HG02588 (cell line): ENCODE measurements at regions not wholly inside any gene's neighbourhood (a gene's known extent, or its start where the extent isn't known, plus 50 kb on each side); places are given as distances from the start of the nearest gene placed in this dataset.

Experiments
- ATAC-seq: cut with Tn5 transposase; IDR thresholded peaks from one replicate; pipeline ENCODE4 v1.9.1; 2021; ENCODE audit warnings: mild to moderate bottlenecking, moderate library complexity; ENCODE audit not compliant: unreplicated experiment

DNA sequence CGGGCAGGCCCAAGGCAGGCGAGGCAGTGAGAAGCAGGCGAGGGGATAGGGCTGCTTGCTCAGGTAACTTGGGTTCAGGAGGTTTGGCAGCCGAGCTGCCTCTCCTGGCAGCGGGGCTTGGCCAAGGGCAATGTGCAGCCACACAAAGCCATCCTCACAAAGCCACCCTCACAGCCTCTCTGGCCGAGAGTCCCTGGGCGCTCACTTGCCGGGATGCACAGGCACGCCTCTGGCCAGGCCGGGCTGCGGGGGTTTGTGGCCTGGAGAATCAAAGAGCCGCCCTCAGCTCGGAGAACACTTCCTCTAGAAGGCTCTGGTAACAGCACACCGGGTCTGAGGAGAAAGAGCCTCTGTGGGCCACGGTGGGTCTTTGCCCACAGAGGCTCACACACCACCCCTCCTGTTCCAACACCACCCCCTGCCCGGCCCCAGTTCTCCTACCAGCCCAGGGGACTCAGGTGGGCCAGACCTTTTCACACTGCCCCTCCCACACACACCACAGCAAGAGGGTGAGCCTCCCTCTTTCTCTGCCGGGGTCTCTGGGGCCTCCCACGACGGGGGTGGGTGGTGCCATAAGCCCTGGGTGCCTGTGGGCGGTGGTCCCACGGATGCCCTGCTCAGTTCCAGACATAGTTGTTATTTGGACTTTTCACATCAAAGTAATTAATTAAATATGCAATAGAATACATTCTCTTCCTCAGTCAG is 186.9 kb downstream of the ZFP36L2 start:
- ATAC-seq, result no peak

DNA sequence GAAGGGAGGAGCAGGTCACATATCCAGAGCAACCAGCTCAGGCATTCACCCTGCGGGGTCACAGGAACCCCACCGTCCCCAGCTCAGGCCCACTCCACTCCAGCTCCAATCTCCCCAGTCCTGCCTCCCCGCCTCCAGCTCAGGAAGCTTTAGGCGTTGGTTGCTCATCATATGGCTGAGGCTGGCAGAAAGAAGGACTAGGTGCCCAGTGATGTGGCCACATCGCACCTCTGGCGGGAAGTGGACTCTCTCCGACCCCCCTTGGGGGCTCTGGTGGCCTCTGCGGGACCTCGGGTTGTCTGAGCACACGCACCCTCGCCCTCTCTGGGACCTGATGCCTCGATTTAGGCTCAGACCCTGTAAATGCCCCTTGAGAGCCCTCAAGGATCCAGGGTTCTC is 187.7 kb downstream of the ZFP36L2 start:
- ATAC-seq, result no peak

DNA sequence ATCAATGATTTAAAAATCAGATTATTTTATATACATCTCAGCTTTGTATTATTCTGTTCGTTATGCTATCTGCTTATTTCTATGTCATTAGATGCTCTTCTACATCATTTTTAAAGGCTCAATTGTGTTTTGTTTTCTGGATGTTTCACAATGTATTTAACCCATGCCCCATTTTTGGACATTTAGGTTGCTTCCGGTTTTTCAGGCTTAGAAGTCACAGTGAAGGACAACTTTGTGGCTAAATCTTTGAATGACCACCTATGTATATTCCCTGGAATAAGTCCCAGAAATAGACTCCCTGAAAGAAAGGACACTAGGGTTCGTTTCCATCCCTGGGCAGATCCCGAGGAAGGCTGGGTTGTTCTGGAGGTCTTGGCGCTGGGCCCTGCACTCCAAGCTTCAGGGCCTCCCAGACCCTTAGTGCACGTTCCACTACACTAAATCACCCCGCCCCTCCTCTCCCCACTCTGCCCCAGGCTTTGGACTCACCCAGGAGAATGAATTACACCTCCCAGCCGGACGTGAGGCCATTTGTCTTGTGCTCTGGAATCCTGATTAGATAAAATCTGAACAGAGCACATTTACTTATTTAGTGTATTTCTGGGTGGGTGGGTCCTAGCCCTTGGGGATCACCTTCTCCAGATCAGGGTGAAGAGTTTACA is 188.2 kb downstream of the ZFP36L2 start:
- ATAC-seq, result no peak

DNA sequence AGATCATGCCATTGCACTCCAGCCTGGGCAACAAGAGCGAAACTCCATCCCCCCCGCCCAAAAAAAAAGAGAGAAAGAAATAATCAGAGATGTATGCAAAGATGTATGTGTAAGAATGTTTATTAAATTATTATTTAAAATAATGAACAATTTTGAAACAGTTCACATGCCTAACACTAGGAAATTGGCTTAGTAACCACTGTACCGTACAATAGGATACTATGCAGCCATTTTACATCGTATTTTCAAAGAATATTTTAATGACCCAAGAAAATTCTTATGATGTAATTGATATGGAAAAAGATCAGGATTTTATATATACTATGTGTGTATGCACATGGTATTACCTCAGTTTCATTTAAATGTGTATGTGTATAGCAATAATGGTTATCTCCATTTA is 190.5 kb downstream of the ZFP36L2 start:
- no peak for ATAC-seq

DNA sequence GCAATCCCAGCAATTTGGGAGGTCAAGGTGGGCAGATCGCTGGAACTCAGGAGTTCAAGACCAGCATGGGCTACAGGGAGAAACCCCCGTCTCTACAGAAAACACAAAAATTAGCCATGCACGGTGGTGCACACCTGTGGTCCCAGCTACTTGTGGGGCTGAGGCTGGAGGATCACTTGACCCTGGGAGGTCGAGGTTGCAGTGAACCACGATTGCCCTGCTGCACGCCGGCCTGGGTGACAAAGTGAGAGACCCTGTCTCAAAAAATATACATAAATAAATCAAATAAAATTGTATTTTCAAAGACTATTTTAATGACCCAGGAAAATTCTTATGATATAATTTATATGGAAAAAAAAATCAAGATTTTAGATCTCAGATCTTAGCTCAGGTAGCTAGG is 191.5 kb downstream of the ZFP36L2 start:
- ATAC-seq, result no peak

DNA sequence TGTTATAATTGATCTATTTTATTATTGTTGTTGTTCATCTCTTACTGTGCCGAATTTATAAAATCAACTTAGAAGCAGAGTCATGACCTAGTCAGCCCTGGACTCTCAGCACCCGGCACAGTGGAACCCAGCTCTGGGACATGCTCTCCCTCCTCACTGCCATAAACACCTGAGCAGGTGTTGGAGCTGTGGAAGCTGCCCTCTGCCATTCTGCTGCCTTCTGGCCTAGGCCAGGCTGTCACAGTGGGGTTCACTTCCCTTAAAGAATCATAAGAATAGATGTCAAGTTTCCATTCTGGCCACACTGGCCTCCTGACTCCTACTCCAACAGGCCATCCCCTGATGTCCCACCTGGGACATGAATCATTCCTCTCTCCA is 192.2 kb downstream of the ZFP36L2 start:
- ATAC-seq, result no peak

DNA sequence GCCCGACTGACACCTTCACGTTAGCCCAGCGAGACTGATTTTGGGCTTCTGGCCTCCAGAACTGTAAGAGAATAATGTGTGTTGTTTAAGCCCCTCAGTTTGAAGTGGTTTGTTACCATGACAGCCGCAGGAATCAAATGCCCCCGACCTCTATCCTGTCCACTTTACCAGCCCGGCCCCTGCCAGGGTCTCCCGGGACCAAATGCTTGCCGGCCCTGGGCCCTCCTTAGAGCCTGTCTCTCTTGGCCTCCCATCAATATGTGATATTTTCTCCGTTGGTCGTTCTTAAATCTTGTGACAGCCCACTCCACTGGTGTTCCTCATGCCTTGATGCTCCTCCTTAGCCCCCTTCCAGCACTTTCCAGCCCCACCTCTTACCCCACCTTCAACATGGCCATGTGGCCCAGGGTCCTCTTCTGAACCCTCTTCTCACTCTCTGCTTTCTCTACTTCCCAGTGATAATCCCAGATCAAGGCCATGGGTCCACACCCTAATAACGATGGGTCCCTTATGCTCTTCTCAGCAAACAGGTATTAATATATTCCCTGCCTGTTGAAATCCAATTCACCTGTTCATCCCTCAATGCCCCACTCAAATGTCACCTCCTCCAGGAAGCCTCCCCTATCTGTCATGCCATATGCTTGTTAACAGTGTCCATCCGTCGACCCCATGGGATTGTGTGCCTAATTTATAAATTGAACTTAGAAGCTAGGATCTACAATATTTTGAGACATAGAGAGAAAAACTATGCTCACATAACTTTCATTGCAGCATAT is 192.8 kb downstream of the ZFP36L2 start:
- ATAC-seq, result no peak

DNA sequence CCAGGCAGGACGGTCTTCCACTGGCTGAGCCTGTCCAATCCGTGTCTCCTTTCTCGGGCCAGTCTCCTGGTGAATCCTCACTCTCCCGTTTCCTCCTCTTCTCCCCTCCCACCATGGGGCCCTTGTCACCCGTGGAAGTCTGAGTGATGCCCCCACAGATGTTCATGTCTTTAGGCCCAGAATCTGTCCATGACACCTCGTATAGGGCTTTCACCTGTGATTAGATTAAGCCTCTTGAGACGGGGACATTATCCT is 193.5 kb downstream of the ZFP36L2 start:
- ATAC-seq, result no peak

DNA sequence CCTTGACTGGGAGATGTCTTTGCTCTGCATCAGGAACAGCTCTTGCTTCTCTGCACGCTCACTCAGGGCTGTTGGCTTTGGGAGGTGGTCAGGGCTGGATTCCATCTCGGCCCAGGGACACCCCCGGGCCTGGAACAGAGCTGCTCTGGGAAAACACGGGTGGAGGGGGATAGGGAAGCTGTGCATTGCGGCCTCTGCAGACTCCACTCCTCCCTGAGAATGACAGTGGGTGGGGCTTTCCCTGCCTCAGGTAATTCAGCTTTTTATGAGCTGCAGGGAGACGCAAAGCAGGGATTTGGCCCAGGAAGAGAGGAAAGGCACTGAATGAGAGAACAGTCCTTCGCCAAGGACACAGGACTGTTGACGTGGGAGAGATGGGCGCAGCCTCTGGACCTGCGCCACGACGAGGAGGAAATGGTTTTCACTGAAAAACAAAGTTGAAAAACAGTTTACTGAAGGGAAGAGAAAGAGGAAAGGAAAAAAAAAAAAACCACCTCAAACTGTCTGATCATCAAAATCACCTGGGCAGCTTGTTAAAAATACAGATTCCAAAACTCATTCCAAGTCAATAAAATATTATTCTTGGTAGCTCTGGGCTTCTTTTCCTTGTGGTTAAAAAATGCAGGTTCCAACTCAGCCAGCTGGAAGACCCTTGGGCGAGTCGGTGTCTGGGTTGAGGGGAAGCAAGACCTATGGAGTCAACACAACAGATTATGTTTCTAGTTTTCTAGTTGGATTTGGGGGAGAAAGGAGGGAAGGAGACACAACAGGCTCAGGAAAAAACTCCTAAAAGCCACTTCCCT is 194.0 kb downstream of the ZFP36L2 start:
- ATAC-seq, result no peak

DNA sequence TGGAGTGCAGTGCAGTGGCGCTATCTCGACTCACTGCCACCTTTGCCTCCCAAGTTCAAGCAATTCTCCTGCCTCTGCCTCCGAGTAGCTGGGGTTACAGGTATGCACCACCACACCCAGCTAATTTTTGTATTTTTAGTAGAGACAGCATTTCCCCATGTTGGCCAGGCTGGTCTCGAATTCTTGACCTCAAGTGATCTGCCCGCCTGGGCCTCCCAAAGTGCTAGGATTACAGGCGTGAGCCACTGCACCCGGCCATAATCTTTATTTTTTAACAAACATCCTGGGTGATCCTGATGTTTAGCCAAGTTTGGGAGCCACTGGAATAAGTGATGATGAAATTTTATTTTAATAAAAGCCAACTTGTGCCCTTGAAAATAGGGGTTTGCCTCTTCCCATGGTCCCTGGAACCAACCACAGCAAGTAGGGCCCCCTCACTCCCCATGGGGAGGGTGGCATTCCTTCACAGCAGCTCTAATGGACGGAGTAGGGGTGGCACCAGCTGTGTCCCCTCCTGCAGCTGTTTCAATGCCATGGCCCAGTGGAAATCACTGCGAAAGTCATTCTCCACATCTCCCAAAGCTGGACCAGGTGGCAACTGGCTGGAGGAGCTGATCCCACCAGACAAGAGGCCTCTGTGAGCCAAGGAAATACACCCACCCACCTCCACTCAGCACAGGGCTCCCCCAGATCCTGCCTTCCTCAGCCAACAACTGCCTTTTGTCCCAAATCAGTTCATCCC is 194.8 kb downstream of the ZFP36L2 start:
- ATAC-seq, result no peak

DNA sequence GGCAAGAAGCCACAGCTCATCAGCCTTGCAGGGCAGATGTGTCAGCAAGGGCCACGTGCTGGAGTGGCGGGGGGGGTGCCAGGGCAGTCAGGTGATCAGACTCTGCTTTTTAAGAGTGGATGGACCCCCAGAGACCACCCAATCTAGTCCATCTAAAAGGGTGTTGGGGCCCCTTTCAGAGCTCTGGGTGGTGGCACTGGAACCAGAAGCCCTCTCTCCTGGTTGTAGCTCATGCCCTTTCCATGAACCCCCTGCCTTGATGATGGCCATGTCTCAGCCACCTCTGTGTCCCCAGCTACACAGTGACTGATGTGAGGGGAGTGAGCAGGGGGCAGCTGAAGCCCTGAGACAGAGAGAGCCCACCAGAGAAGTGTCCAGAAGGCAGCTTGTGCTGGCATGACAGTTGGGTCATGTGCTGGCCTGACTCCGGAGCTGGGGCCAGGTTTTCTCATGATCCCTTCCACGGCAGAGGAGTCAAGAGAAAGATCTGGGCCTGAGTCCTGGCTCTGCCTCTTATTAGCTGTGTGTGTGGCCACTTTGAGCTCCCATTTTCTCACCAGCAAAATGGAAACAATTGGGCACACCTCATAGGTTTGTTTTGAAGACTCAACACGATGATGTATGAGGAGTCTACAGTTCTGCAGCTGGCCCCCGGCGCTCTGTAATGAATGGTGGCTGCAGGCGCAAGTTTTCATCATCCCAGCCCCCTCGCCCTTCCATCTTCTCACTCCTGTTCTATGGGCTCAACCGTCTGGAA is 195.7 kb downstream of the ZFP36L2 start:
- ATAC-seq, result no peak

DNA sequence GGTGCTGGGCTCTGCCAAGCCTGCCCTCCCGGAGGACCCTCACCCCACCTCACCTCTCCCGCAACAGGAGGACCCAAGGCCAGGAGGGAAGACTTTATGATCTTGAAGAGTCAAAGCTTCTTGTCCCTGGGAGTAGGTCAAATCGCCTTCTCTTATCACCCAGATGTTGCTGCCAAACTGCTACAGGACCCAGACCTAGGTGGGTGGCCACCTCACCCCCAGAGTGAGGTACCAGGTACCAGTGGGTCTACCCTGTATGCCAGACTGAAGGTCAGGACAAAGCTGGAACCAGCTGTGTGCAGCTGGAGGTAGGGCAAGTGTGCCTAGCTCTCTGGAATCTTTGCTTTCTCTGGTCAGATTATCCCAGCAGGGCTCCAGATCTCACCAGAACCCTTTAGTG is 197.2 kb downstream of the ZFP36L2 start:
- ATAC-seq, result no peak

DNA sequence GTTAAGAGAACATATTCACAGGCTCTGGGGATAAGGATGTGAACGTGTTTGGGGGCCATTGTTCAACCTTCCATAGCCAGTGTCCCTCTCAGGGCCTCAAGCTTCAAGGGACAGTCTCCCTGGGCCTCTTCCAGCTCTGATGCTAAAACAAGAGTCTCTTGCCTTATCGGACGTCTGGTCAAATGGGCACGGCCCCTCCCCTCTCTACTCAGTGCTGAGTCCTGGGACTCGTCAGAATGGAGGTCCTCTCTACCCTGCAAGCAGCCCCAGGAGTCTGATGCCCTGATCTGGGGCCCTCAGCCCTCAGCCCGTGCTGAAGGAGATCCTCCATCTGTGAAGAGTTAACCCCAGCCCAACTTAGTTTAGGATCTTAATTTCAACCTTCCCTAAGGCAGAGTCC is 198.2 kb downstream of the ZFP36L2 start:
- no peak for ATAC-seq

DNA sequence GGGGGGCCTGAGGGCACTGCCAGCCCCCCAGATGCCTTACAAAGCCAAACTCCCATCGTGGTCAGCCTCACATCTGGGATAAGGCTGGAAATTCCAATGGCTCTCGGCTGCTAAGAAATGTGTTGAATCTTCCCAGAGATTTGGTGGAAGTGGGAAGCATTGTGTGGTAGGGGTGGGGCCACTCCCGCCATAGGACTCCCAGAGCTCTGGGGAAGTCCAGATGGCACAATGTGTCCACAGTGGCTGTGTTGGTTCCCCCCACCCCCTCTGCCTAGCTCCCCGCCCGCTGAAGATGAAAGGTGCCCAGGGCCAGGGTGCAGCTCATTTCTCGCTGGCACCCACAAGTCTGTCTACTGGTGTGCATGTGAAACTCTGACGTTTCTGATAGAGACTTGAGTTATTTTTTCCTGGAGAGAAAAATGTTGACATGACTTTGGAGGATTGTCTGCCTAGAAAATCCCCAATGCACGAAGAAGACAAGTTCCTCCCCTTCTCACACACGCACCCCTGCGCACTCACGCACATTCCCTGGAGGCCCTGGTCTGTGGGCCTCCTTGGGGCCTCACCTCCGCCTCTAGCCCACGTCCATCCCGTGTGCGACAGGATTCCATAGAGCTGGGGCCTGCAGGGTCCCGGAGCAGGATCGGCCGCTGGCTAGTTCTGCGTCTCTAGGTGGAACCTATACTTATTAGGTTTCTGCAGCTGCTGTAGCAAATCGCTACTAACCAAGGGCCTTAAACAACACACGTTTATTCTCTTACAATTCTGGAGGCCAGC is 199.1 kb downstream of the ZFP36L2 start:
- no peak for ATAC-seq

DNA sequence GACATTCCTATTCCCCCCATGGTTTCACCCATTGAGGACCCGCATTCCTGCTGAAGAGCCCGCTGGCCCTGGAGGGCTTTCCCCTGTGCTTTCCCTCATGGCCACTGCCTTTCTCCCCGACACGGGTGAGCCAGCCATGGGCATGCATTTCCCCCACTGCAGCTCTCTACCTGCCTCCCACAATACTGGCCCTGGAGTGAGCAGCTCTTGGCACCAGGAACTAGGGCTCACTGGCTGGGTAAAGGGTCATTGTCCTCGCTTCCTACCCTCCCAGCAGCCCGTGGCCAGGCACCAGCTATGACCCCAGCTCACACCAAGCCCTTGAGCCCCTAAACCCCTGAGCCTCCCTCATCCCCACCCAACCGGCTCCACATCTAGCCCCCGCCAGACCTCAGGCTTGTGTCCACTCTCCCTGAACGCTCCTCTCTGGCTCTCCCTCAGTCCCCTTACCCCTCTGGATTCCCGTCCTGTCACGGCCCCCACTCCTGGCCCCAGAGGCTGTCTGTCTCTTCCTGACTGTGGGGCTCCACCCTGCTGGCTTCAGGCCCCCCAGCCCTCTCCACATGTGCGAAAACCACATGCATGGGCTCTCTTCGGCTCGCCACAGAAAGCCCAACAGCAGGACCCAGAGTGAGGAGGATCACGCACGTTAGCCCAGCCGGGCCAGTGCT is 199.8 kb downstream of the ZFP36L2 start:
- ATAC-seq, result no peak

DNA sequence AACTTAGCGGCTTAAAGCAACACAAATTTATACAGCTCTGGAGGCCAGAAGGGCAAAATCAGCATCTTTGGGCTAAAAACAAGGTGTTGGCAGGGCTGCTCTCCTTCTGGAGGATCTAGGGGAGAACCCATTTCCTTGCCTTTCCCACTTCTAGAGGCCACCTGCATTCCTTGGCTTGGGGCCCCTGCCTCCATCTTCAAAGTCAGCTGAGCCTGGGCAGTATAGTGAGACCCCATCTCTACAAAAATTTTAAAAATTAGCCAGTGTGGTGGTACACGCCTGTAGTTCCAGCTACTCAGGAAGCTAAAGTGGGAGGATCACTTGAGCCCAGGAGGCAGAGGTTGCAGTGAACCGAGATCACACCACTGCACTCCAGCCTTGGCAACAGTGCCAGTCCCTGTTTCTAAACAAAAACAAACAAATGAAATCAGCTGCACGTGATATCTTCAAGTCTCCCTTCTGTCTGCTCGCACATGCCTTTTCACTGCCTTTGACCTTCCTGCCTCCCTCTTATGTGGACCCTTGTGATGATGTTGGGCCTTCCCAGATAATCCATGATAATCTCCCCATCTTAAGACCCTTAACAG is 200.6 kb downstream of the ZFP36L2 start:
- no peak for ATAC-seq

DNA sequence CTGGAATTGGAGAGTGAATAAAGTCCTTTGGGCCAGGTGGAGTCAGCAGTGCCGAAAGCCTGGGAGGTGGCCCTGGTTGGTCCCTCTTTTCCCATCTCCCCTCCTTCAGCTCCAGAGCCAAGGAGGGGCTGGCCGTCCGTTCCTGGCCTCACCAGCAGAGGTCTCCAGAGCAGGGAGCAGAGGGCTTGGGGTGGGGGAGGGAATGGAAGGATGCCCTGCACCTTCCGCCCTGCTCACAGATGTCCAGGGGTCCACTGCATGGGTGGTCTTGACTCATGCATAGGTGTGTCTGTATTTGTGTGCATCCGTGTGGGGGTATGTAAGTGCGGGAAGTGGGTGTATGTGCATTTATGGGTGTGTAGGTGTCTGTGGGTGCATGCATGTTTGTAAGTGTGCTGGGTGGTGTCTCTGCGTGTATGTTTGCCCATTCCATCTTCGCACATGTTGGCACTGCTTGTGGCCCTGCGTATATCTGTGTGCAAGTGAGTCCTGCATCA is 201.8 kb downstream of the ZFP36L2 start:
- no peak for ATAC-seq

DNA sequence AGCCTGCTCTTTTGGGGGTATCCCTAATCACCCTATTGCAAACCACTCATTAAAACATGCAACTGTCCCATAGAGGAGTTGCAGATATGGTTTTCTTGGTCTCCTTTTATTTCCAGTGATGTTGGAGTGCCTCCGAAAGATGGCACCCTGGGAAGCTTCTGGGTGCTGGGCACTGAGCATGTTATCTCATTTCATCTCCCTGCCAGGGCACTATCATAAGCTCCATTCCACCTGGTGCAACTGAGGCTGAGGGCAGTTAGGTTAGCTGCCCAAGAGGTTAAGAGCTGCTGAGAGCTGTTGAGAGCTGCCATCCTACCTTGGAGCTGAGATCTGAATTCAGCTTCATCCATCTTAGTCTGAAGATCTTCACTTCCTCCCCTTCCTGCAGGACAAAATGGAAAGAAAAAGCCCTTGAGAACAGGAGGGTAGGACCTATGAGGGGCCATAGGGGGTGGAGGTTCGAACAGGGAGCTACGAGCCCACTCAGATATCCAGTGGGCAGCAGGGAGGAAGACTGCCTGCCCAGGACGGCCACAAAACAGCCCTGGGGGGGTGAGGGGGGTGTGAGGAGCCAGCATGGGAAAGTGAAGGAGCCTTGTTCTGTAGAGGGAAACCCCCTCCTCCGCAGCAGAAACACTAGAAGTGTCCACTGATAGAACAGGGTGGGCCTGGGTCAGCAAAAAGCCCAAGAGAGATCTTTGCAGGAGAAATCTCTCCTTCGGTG is 202.5 kb downstream of the ZFP36L2 start:
- ATAC-seq, result no peak
